GM21529 (cell line): ENCODE measurements at regions not wholly inside any gene's neighbourhood (a gene's known extent, or its start where the extent isn't known, plus 50 kb on each side); places are given as distances from the start of the nearest gene placed in this dataset.
"Not testable (repeated sequence)": the region's sequence is repeated elsewhere in the genome, so short reads cannot be mapped to it uniquely, and the experiment has no call there.

Experiments used
- ATAC-seq: cut with Tn5 transposase; IDR thresholded peaks from one replicate; pipeline ENCODE4 v1.9.1; 2021; ENCODE audit not compliant: unreplicated experiment

DNA sequence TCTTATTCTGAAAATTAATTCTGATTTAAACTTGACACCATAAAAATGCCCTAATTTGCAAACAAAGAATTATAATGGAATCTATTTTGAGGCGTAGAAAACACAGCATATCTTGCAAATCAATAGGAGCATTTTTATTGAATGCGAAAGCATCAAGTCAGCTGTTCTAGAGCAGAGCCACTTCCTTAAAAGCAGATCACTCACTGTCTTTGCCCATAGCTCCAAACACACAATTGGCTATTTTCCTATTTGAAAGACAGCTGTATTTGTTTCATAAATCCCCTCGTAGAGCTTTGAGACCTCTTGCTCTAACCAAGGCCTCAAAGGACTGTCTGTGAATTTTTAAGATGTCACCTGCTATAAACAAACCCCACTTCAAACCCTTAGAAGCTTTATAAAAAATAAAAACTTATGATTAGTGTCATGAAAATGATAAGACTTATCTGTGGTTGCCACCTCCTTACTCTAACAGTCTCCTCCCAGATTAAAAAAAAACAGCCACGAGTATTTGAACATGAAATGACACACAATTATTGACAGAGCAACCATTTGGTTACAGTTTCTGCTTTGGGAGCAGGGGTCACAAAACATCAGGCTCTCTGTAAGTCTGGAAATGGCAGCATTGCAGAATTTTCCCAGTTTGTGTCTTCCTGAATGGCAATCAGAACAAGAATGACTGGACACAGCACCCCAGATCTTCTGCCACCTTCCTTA, 75.6 kb upstream of the RASEF start:
- no peak for ATAC-seq

DNA sequence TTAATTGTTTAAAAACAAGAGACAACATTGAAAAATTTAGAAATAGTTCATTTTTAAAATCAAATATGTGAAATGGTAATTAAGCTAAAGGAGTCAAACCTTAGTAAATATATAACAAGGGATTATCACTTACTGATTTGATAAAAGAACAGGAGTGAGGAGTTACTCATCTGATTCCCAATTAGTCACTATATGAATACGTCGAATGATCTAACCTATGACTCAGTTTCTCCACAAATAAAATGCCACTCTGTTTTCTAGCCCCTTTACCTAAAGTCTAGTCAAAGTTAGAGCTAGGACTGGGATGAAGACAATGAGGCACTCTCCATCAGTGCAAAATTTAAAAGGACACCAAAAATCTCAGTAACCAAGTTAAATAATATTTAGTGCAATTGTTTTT, 70.4 kb upstream of the RASEF start:
- ATAC-seq = no peak

DNA sequence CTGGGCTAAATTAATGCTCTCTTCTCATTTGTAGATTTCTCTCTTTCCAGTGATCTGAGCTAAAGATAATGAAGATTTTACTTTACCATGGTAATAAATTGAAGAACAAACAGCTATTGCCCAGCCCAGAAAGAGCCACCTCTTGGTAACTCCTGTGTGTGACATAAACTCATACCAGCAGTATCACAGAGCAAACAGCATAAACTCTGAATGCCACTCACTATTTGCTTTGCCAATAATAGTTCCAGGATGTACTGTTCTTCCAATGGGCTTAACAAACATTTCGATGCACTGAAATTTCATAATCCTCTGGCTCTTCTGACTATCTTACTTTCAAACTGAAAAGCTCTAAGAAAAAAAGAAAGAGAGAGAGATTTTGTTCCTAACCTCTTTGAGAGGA, 69.8 kb upstream of the RASEF start:
- ATAC-seq = no peak

DNA sequence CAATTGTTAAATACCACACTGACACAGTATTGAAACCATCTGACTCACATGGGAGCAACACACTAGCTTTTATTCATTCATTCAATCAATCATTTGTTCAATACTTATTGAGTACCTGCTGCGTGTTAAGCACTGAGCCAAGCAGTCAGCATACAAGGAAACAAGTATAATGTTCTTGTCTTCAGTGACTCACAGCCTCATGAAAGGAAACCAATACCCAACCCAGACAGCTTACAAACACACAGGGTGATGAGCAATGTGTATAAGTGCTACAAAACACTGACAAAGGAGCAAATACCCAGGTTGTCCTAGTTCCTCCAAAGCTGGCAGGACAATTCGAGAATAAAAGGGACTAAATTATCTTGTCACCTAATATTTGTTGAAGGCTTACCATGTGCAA, 67.6 kb upstream of the RASEF start:
- no peak for ATAC-seq

DNA sequence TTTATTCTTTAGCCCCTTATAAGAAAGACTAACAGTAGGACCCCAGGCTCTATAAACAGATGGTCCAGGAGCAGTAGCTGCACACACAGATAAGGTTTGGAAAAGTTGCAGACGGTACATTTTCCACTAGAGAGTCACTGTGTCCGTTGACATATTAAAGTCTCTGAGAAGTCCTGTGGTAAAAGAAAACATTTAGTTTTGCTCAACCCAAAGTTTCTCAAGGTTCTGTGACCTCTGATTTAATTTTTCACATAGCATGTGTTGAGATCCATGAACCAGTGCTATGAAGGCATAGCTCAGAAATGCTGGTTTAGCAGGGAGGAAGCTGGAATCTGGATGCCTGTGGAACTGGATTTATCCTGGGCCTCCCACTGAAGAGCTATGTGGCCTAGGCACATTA, 62.7 kb upstream of the RASEF start:
- no peak for ATAC-seq

DNA sequence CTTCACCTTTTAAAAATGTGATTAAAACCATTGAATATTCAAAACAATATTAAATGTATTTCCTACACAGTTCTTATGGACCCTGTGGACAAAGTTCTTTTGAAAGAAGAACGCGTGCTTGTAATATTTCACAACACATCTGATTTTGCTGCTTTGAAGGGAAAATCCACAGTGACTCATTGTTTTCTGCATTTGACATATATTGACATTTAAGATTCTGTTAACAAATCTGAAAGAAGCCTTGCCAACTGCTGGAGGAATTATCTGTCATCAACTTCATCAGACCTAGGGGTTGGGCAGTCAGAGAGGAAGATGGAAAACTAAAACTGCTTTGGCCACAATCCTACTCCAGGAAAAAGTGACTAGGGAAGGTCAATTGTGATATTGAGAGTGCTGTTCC, 56.9 kb upstream of the RASEF start:
- ATAC-seq = no peak

DNA sequence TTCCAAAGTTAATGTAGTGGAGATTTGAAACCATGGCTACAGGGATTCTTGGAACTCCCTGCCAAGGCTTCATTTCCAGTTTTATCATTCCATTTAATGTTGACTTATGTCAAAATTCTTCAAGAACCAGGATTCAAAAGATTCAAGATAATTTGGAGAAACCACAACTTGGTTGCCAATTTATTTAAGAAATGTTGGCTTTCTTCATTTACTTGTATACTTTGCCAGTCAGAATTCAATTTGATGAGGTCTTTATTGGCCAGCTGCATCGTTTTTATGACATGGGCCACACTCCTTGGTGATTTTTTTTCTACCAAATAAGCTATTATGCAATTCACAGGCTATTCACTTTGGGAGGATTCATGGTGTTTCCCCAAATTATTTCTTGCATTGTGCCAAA, 53.1 kb upstream of the RASEF start:
- no peak for ATAC-seq

DNA sequence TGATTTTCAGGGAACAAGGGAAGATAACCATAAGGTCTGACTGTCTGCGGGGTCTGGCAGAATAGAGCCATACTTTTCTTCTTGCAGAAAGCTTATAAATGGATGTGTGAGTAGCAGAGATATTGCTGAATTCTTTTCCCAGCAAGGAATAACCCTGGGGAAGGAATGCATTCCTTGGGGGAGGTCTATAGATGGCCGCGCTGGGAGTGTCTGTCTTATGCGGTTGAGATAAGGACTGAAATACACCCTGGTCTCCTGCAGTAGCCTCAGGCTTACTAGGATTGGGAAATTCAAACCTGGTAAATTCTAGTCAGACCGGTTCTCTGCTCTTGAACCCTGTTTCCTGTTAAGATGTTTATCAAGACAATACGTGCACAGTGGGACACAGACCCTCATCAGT, 50.5 kb upstream of the RASEF start:
- not testable (repeated sequence) for ATAC-seq
